B cell (primary cell): ENCODE measurements at regions not wholly inside any gene's neighbourhood (a gene's known extent, or its start where the extent isn't known, plus 50 kb on each side); places are given as distances from the start of the nearest gene placed in this dataset.

Source experiments
- ATAC-seq: fragments of 200-7000 bp; cut with Tn5 transposase; one replicate; pipeline ENCODE4 v1.10.0; 2021; ENCODE audit warnings: low read depth, mild to moderate bottlenecking, moderate number of reproducible peaks, moderate library complexity
- CTCF ChIA-PET: fragments of 350-600 bp; sonication (Branson Sonifier 250); formaldehyde crosslinking; loops from one replicate; lab custom pipeline; 2021; ENCODE audit warnings: antibody characterized with exemption, inconsistent platforms; lab: Charles Lee
- POLR2A ChIA-PET: fragments of 350-600 bp; sonication (Branson Sonifier 250); formaldehyde crosslinking; loops from one replicate; lab custom pipeline; 2021; ENCODE audit warnings: antibody characterized with exemption; lab: Charles Lee
- DNase-seq: peaks from one replicate; pipeline ENCODE4 v3.0.0; 2013
- H2AFZ ChIP-seq: 2 replicates; pipeline ENCODE4 v1.6.1; 2012; ENCODE audit warnings: mild to moderate bottlenecking, low read depth, low read length; ENCODE audit not compliant: insufficient read depth, poor library complexity, severe bottlenecking
- H3K27ac ChIP-seq, 2 donors: 1 replicate in 1 of 2; 2 replicates in 1 of 2; pipeline ENCODE4 v1.5.1; 2012 to 2013; ENCODE audit warnings: low read length in 2 of 2, mild to moderate bottlenecking in 2 of 2, moderate library complexity in 1 of 2
- H3K27me3 ChIP-seq, 4 experiments: fragments of 200-600 bp in 1 of 4; sonication (generic) in 1 of 4; replicated peaks in 1 of 4; 1 replicate in 2 of 4; 2 replicates in 2 of 4; pipeline versions ENCODE4 v1.6.1 to v1.7.0; 2013 to 2016; ENCODE audit warnings: low read length in 3 of 4, mild to moderate bottlenecking in 2 of 4, mixed read lengths in 1 of 4, moderate library complexity in 1 of 4; ENCODE audit not compliant: insufficient read depth in 4 of 4, control insufficient read depth in 3 of 4; ENCODE audit errors: control extremely low read depth in 1 of 4
- H3K36me3 ChIP-seq, 2 experiments: replicated peaks in 1 of 2; 1 replicate in 1 of 2; 2 replicates in 1 of 2; pipeline versions ENCODE4 v1.6.1 to v1.7.1; 2013; ENCODE audit warnings: low read length in 1 of 2; ENCODE audit not compliant: insufficient read depth in 2 of 2, control insufficient read depth in 1 of 2; ENCODE audit errors: control extremely low read depth in 1 of 2, extremely low read depth in 1 of 2
- H3K4me1 ChIP-seq, 2 donors: fragments of 200-600 bp in 1 of 2; sonication (generic) in 1 of 2; 1 replicate in 1 of 2; 2 replicates in 1 of 2; pipeline versions ENCODE4 v1.5.1 to v1.6.1; 2013 to 2017; ENCODE audit warnings: low read length in 2 of 2; ENCODE audit not compliant: control insufficient read depth in 2 of 2, insufficient read depth in 2 of 2
- H3K4me2 ChIP-seq: replicated peaks from 2 replicates; pipeline ENCODE3; 2012; ENCODE audit warnings: mild to moderate bottlenecking, low read depth, low read length; ENCODE audit not compliant: poor library complexity, severe bottlenecking
- H3K4me3 ChIP-seq, 5 experiments: fragments of 200-600 bp in 1 of 5; sonication (generic) in 1 of 5; 1 replicate in 3 of 5; 2 replicates in 2 of 5; pipeline versions ENCODE4 v1.5.1 to v1.7.0; 2011 to 2016; ENCODE audit warnings: low read length in 4 of 5, mild to moderate bottlenecking in 4 of 5, low read depth in 2 of 5, control low read depth in 1 of 5, moderate library complexity in 1 of 5; ENCODE audit not compliant: insufficient read depth in 1 of 5; ENCODE audit errors: control extremely low read depth in 1 of 5, extremely low read depth in 1 of 5
- H3K79me2 ChIP-seq: fragments of 200-600 bp; sonication (generic); one replicate; pipeline ENCODE4 v1.6.0; 2016; ENCODE audit warnings: low read length; ENCODE audit not compliant: control insufficient read depth, insufficient read depth
- H3K9ac ChIP-seq: fragments of 200-600 bp; sonication (generic); 2 replicates; pipeline ENCODE4 v1.6.1; 2017; ENCODE audit warnings: mild to moderate bottlenecking, low read length, moderate library complexity
- H3K9me3 ChIP-seq, 3 donors: one replicate each; pipeline versions ENCODE4 v1.6.1 to v1.7.1; 2013; ENCODE audit warnings: low read length in 2 of 3; ENCODE audit not compliant: control insufficient read depth in 2 of 3, insufficient read depth in 1 of 3; ENCODE audit errors: control extremely low read depth in 1 of 3
- H4K20me1 ChIP-seq: 2 replicates; pipeline ENCODE4 v1.6.0; 2012; ENCODE audit warnings: mild to moderate bottlenecking, low read length; ENCODE audit not compliant: insufficient read depth, control insufficient read depth, poor library complexity, severe bottlenecking
- H3K27ac Mint-ChIP-seq: one replicate; pipeline ENCODE4 v1.8.0; 2021; ENCODE audit warnings: mixed read lengths
- H3K27me3 Mint-ChIP-seq: one replicate; pipeline ENCODE4 v1.8.0; 2021; ENCODE audit warnings: mixed read lengths
- H3K4me1 Mint-ChIP-seq: one replicate; pipeline ENCODE4 v1.8.0; 2021; ENCODE audit warnings: mixed read lengths
- H3K4me3 Mint-ChIP-seq: one replicate; pipeline ENCODE4 v1.8.0; 2021; ENCODE audit warnings: mixed read lengths
- H3K9me3 Mint-ChIP-seq: one replicate; pipeline ENCODE4 v1.8.0; 2022; ENCODE audit warnings: mixed read lengths; ENCODE audit not compliant: insufficient read depth
- CTCF ChIP-seq: fragments of 200-600 bp; IDR thresholded peaks from one replicate; pipeline ENCODE4 v1.8.0; 2022; ENCODE audit warnings: antibody characterized with exemption, mild to moderate bottlenecking
- EZH2 ChIP-seq: IDR thresholded peaks from 2 replicates; pipeline ENCODE4 v1.6.1; 2012; ENCODE audit warnings: borderline replicate concordance, low read depth, mild to moderate bottlenecking, moderate library complexity, low read length; ENCODE audit not compliant: insufficient read depth, poor library complexity, severe bottlenecking
- WGBS: methylation state at CpG from one replicate; pipeline ENCODE4 v1.1.5; 2013; ENCODE audit warnings: missing lambda C conversion rate; ENCODE audit not compliant: insufficient coverage; 5-methylcytosine and 5-hydroxymethylcytosine counted together
- intact Hi-C: fragments of 100-400 bp; cut with micrococcal nuclease; formaldehyde crosslinking; loops from one replicate; pipeline ENCODE4 v1.10.0; 2022

- no peaks in the 10 kb centered on the region for H3K36me3 ChIP-seq
- H3K27ac ChIP-seq, result no peak overlapping the region
- Mint-ChIP-seq H3K4me3 (no peak overlapping the region), H3K9me3 (no peaks in the 10 kb centered on the region), H3K27ac (no peak overlapping the region), H3K4me1 (no peaks in the 10 kb centered on the region), H3K27me3 (no peaks in the 10 kb centered on the region)
- no peaks in the 10 kb centered on the region for H3K79me2 ChIP-seq
- TF ChIP-seq EZH2 (no peak), CTCF (no peak)
- ATAC-seq, result no peak
- H3K4me1 ChIP-seq, result no peaks in the 10 kb centered on the region
- no peaks in the 10 kb centered on the region for H4K20me1 ChIP-seq
- 92% methylated on average over 2 of the region's 5 CpGs for WGBS
- H3K4me3 ChIP-seq, result no peak overlapping the region
- H3K27me3 ChIP-seq, result no peaks in the 10 kb centered on the region
- intact Hi-C loops, result no loop called here
- ChIA-PET CTCF (no interaction called here), POLR2A (no interaction called here)
- no peaks in the 10 kb centered on the region for H3K9me3 ChIP-seq
- no peak overlapping the region for H3K4me2 ChIP-seq
- H3K9ac ChIP-seq, result no peak overlapping the region
- no peak overlapping the region for H2AFZ ChIP-seq
- no peak for DNase-seq
Observed at GRCh38 chr2:41194230-41194629, 742.3 kb upstream of the SLC8A1 start.

- Histone ChIP-seq H3K9ac (no peak overlapping the region), H3K4me2 (no peak overlapping the region), H4K20me1 (no peaks in the 10 kb centered on the region), H3K27ac (no peak overlapping the region), H3K4me3 (no peak overlapping the region), H3K79me2 (no peaks in the 10 kb centered on the region), H2AFZ (no peak overlapping the region), H3K9me3 (no peaks in the 10 kb centered on the region), H3K27me3 (no peaks in the 10 kb centered on the region), H3K36me3 (no peaks in the 10 kb centered on the region), H3K4me1 (no peaks in the 10 kb centered on the region)
- POLR2A ChIA-PET, result no interaction called here
- no CpG with 5 or more reads among the region's 4 CpGs for whole genome bisulfite sequencing
- Mint-ChIP-seq H3K4me3 (no peak overlapping the region), H3K27ac (no peak overlapping the region), H3K27me3 (no peaks in the 10 kb centered on the region), H3K4me1 (no peaks in the 10 kb centered on the region), H3K9me3 (no peaks in the 10 kb centered on the region)
- intact Hi-C loops, result no loop called here
- DNase-seq (no peak), ATAC-seq (no peak)
- TF ChIP-seq EZH2 (no peak), CTCF (no peak)
- CTCF ChIA-PET, result no interaction called here
Observed at GRCh38 chr2:41197781-41198180, 745.9 kb upstream of the SLC8A1 start.
